ENCODE measurements at regions not wholly inside any gene's neighbourhood (a gene's known extent, or its start where the extent isn't known, plus 50 kb on each side); places are given as distances from the start of the nearest gene placed in this dataset.

- DNase-seq: no peak
These were observed 222.1 kb upstream of the RPL34 start for GRCh38 chr4:108398316-108398715.

- DNase-seq: no peak
These were observed 222.5 kb upstream of the RPL34 start for GRCh38 chr4:108397850-108398249.

GRCh38 chr4:108396900-108397497 is 223.4 kb upstream of the RPL34 start:
- DNase-seq: no peak

GRCh38 chr4:108395786-108396185 is 224.6 kb upstream of the RPL34 start:
- no peak for DNase-seq

- no peak for DNase-seq
These were observed 225.2 kb upstream of the LEF1 start for GRCh38 chr4:108393890-108394472.

GRCh38 chr4:108391701-108392455 is 223.1 kb upstream of the LEF1 start:
- DNase-seq: no peak

GRCh38 chr4:108385076-108385475 is 216.3 kb upstream of the LEF1 start:
- DNase-seq: no peak

- no peak for DNase-seq
These were observed 215.8 kb upstream of the LEF1 start for GRCh38 chr4:108384544-108384943.

- no peak for DNase-seq
These were observed 214.4 kb upstream of the LEF1 start for GRCh38 chr4:108383157-108383556.

- no peak for DNase-seq
These were observed 214.0 kb upstream of the LEF1 start for GRCh38 chr4:108382751-108383150.

GRCh38 chr4:108378164-108378563 is 209.4 kb upstream of the LEF1 start:
- no peak for DNase-seq

- peak; percentile 92 to 93 for DNase-seq
These were observed 208.3 kb upstream of the LEF1 start for GRCh38 chr4:108377021-108377420.

- no peak for DNase-seq
These were observed 206.7 kb upstream of the LEF1 start for GRCh38 chr4:108375434-108375833.

- no peak for DNase-seq
These were observed 203.9 kb upstream of the LEF1 start for GRCh38 chr4:108372681-108373080.

- DNase-seq: no peak
These were observed 202.6 kb upstream of the LEF1 start for GRCh38 chr4:108371282-108371681.

- no peak for DNase-seq
These were observed 201.8 kb upstream of the LEF1 start for GRCh38 chr4:108370291-108371141.

- DNase-seq: no peak
These were observed 200.4 kb upstream of the LEF1 start for GRCh38 chr4:108369035-108369655.

GRCh38 chr4:108367751-108368150 is 199.0 kb upstream of the LEF1 start:
- DNase-seq: no peak

- DNase-seq: no peak
These were observed 198.0 kb upstream of the LEF1 start for GRCh38 chr4:108366716-108367115.

GRCh38 chr4:108365551-108365950 is 196.8 kb upstream of the LEF1 start:
- no peak for DNase-seq

- no peak for DNase-seq
These were observed 193.2 kb upstream of the LEF1 start for GRCh38 chr4:108361886-108362285.

- no peak for DNase-seq
These were observed 192.7 kb upstream of the LEF1 start for GRCh38 chr4:108361446-108361820.
